ENCODE measurements at regions not wholly inside any gene's neighbourhood (a gene's known extent, or its start where the extent isn't known, plus 50 kb on each side); places are given as distances from the start of the nearest gene placed in this dataset.

DNA sequence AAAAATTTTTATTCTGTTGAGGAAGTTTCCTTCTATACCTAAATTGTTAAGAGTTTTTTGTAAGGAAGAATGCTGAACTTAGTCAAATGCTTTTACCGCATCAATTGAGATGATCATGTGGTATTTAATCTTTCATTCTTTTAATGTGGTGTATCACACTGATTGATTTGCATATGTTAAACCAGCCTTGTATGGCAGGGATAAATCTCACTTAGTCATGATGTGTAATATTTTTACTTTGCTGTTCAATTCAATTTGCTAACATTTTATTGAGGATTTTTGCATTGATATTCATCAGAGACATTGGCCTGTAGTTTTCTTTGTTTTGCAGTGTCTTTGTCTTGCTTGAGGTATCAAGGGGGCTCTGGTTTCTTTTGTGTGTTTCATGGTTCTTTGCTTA, 125.3 kb upstream of the MEF2C start:
- Histone ChIP-seq H3K4me1 (no peaks in the 10 kb centered on the region), H3K36me3 (no peaks in the 10 kb centered on the region), H3K9me3 (peaks cover 0 to 7% (median 0%) of the 10 kb centered on the region in 4 donors), H3K27ac (replicated peaks in 1 of 4) (no peak overlapping the region), H3K4me3 (no peak overlapping the region), H3K27me3 (no peaks in the 10 kb centered on the region)
- DNase-seq (ENCODE audit: extremely low spot score): no peak
- 100% methylated on average over 1 of the region's 1 CpG for WGBS
- intact Hi-C loops (cut with DNase I): no loop called here
- no peak for TF ChIP-seq EP300 (IDR thresholded peaks at IDR 0.05)
- no peak for TF ChIP-seq POLR2AphosphoS5 (IDR thresholded peaks at IDR 0.05)
- TF ChIP-seq, protein P1, sequence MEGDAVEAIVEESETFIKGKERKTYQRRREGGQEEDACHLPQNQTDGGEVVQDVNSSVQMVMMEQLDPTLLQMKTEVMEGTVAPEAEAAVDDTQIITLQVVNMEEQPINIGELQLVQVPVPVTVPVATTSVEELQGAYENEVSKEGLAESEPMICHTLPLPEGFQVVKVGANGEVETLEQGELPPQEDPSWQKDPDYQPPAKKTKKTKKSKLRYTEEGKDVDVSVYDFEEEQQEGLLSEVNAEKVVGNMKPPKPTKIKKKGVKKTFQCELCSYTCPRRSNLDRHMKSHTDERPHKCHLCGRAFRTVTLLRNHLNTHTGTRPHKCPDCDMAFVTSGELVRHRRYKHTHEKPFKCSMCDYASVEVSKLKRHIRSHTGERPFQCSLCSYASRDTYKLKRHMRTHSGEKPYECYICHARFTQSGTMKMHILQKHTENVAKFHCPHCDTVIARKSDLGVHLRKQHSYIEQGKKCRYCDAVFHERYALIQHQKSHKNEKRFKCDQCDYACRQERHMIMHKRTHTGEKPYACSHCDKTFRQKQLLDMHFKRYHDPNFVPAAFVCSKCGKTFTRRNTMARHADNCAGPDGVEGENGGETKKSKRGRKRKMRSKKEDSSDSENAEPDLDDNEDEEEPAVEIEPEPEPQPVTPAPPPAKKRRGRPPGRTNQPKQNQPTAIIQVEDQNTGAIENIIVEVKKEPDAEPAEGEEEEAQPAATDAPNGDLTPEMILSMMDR (IDR thresholded peaks at IDR 0.05): no peak
- no peak for TF ChIP-seq POLR2A (IDR thresholded peaks at IDR 0.05; ENCODE audit: low read depth)

DNA sequence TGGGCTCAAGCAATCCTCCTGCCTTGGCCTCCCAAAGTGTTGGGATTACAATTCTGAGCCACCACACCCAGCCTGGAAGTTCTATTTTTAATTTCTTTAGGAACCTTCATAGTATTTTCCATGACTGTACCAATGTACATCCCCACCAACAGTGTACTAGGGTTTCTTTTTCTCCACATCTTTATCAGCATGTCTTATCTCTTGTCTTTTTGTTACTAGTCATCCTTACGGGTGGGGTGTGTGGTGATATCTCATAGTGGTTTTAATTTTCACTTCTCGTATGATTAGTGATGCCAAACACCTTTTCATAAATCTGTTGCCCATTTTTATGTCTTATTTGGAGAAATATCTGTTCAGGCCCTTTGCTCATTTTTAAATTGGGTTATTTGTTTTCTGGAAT, 123.0 kb upstream of the MEF2C start:
- WGBS: 96% methylated on average over 2 of the region's 2 CpGs
- Histone ChIP-seq H3K27me3 (no peaks in the 10 kb centered on the region), H3K27ac (replicated peaks in 1 of 4) (no peak overlapping the region), H3K9me3 (peaks cover 0 to 7% (median 0%) of the 10 kb centered on the region in 4 donors), H3K4me1 (no peaks in the 10 kb centered on the region), H3K36me3 (no peaks in the 10 kb centered on the region), H3K4me3 (no peak overlapping the region)
- TF ChIP-seq POLR2AphosphoS5 (IDR thresholded peaks at IDR 0.05): no peak
- TF ChIP-seq EP300 (IDR thresholded peaks at IDR 0.05): no peak
- TF ChIP-seq, protein P1 (IDR thresholded peaks at IDR 0.05): no peak
- no peak for TF ChIP-seq POLR2A (IDR thresholded peaks at IDR 0.05; ENCODE audit: low read depth)
- no peak for DNase-seq (ENCODE audit: extremely low spot score)
- intact Hi-C loops (cut with DNase I): no loop called here

DNA sequence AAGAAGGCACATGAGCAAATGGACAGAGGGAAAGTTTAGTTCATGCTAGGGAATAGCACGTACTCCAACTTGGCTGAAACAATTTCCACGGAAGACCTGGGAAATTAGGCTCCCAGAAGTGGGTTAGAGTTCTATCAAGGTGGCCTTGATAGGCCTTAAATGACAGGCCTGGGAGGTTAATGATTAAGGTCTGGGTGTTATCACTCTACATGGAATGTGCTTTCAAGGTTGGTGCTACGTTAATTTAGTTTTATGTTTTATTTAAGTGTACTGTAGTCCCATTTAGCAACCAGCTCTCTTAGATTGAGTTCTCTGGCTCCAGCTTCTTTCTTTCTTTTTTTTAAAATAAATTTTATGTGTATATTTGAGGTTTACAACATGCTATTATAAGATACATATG, 121.4 kb upstream of the MEF2C start:
- no peak overlapping the region for H3K27ac ChIP-seq (replicated peaks in 1 of 4)
- TF ChIP-seq, protein P1 (IDR thresholded peaks at IDR 0.05): no peak
- TF ChIP-seq EP300 (IDR thresholded peaks at IDR 0.05) (no peak), POLR2AphosphoS5 (IDR thresholded peaks at IDR 0.05) (no peak), POLR2A (IDR thresholded peaks at IDR 0.05; ENCODE audit: low read depth) (no peak)
- no peak for DNase-seq (ENCODE audit: extremely low spot score)
- H3K4me3 ChIP-seq: no peak overlapping the region
- WGBS: 98% methylated on average over 3 of the region's 3 CpGs
- no peaks in the 10 kb centered on the region for H3K4me1 ChIP-seq
- H3K9me3 ChIP-seq: peaks cover 0 to 7% (median 0%) of the 10 kb centered on the region in 4 donors
- H3K36me3 ChIP-seq: no peaks in the 10 kb centered on the region
- intact Hi-C loops (cut with DNase I): no loop called here
- no peaks in the 10 kb centered on the region for H3K27me3 ChIP-seq

DNA sequence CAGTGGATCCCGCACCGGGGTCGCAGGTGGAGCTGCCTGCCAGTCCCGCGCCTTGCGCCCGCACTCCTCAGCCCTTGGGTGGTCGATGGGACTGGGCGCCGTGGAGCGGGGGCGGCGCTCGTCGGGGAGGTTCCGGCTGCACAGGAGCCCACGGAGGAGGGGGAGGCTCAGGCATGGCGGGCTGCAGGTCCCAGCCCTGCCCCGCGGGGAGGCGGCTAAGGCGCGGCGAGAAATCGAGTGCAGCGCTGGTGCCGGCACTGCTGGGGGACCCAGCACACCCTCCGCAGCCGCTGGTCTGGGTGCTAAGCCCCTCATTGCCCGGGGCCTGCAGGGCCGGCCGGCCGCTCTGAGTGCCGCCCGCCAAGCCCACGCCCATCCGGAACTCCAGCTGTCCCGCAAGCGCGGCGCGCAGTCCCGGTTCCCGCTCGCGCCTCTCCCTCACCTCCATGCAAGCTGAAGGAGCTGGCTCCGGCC, 120.6 kb upstream of the MEF2C start:
- no peak for TF ChIP-seq POLR2AphosphoS5 (IDR thresholded peaks at IDR 0.05)
- TF ChIP-seq, protein P1 (IDR thresholded peaks at IDR 0.05): no peak
- TF ChIP-seq POLR2A (IDR thresholded peaks at IDR 0.05; ENCODE audit: low read depth): no peak
- no peak for TF ChIP-seq EP300 (IDR thresholded peaks at IDR 0.05)
- 95% methylated on average over 30 of the region's 47 CpGs for WGBS
- intact Hi-C loops (cut with DNase I): no loop called here

DNA sequence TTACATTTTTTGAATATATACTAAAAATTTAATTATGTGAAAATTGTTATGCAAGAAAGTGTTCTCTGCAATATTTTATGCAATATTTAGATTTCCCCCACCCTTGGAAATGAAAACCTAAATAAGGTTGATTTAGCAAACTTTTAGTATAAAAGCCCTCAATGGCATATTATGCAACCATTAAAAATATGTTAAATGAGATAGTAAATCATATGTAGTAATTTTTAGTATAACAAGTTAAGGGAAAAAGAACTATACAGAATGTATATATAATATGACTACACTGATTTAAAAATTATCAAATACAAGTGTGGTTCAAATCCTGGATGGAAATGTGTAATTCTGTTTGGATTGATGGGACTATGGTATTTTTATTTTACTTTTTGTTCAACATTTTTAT, 116.9 kb upstream of the MEF2C start:
- intact Hi-C loops (cut with DNase I): no loop called here
- Histone ChIP-seq H3K4me1 (no peaks in the 10 kb centered on the region), H3K36me3 (no peaks in the 10 kb centered on the region), H3K27ac (replicated peaks in 1 of 4) (no peak overlapping the region), H3K9me3 (peaks cover 0 to 7% (median 0%) of the 10 kb centered on the region in 4 donors), H3K27me3 (no peaks in the 10 kb centered on the region), H3K4me3 (no peak overlapping the region)
- DNase-seq (ENCODE audit: extremely low spot score): no peak
- TF ChIP-seq POLR2AphosphoS5 (IDR thresholded peaks at IDR 0.05): no peak
- no peak for TF ChIP-seq EP300 (IDR thresholded peaks at IDR 0.05)
- no peak for TF ChIP-seq POLR2A (IDR thresholded peaks at IDR 0.05; ENCODE audit: low read depth)
- TF ChIP-seq, protein P1 (IDR thresholded peaks at IDR 0.05): no peak

More for the DNA sequence above, 120.6 kb upstream of the MEF2C start:
- Histone ChIP-seq H3K27me3 (no peaks in the 10 kb centered on the region), H3K4me3 (no peak overlapping the region), H3K27ac (replicated peaks in 1 of 4) (no peak overlapping the region), H3K36me3 (no peaks in the 10 kb centered on the region), H3K9me3 (peaks cover 0 to 7% (median 0%) of the 10 kb centered on the region in 4 donors), H3K4me1 (no peaks in the 10 kb centered on the region)
- DNase-seq (ENCODE audit: extremely low spot score): no peak

Data from esophagus muscularis mucosa (tissue), 4 donors.